ENCODE measurements at regions not wholly inside any gene's neighbourhood (a gene's known extent, or its start where the extent isn't known, plus 50 kb on each side); places are given as distances from the start of the nearest gene placed in this dataset.

DNA sequence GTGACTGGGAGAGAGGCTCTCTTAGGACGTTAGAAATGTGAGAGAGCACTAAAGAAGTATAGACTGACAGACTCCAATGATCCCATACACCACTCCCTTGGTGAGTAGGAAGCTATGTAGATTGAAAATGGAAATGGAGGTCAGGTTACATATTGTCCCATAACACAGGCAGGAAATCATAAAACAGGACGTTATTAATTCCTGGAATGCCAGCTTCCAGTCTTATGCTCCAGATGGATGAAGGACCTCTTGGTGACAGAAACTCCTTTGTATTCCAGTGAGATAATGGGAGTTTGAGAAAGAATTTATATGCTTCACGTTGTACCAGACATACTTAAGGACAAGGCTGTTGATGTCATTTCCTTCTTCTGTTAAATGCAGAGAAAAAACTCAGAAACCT is 338.2 kb upstream of the ITGA1 start:
- Mint-ChIP-seq H3K27me3 (no peaks in the 10 kb centered on the region), H3K9me3 (no peaks in the 10 kb centered on the region), H3K36me3 (ENCODE audit: low read depth) (no peaks in the 10 kb centered on the region), H3K4me1 (ENCODE audit: low read depth) (no peaks in the 10 kb centered on the region), H3K27ac (no peak overlapping the region), H3K4me3 (no peak overlapping the region)
- no peak for DNase-seq

DNA sequence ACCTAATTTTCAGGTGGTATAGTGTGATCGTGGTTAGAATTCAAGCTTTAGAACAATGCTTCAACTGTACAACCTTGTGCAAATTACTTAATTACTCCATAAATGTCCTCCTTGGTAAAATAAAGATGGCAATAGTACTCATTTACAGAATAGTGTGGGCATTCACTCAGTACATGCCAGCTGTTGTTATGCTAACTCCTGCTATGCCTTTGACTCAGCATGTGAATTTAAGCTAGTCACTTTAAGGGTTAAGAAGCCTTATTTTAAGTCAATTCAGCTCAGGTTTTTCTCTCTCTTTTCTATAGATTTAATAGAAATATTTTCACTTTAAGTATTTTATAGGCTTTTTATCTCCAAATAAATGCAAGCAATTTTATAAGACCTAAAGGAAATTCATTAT is 335.6 kb upstream of the ITGA1 start:
- no peak for DNase-seq
- Mint-ChIP-seq H3K27ac (no peak overlapping the region), H3K27me3 (no peaks in the 10 kb centered on the region), H3K36me3 (ENCODE audit: low read depth) (no peaks in the 10 kb centered on the region), H3K9me3 (no peaks in the 10 kb centered on the region), H3K4me3 (no peak overlapping the region), H3K4me1 (ENCODE audit: low read depth) (no peaks in the 10 kb centered on the region)

DNA sequence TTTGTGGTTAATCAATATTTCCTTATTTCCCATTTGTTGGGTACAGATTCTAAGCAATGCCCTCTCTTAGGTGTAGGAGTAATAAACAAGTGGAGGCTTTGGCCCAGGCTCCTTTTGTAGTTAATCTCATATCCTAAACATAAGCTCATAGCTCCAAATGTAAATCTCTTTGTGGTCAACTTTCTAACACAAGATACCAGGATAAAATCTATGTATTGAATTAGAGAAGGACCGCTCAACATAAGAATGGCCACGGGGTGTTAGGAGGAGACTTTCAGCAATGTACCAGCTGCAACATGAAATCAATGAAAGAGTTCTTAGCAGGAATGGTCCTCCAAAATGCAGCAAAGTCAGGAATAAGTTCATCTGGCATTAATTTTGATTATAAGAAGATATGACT is 334.5 kb upstream of the ITGA1 start:
- H3K27ac Mint-ChIP-seq: no peak overlapping the region
- no peaks in the 10 kb centered on the region for H3K9me3 Mint-ChIP-seq
- no peaks in the 10 kb centered on the region for H3K36me3 Mint-ChIP-seq (ENCODE audit: low read depth)
- no peak for DNase-seq
- no peak overlapping the region for H3K4me3 Mint-ChIP-seq
- no peaks in the 10 kb centered on the region for H3K27me3 Mint-ChIP-seq
- no peaks in the 10 kb centered on the region for H3K4me1 Mint-ChIP-seq (ENCODE audit: low read depth)

DNA sequence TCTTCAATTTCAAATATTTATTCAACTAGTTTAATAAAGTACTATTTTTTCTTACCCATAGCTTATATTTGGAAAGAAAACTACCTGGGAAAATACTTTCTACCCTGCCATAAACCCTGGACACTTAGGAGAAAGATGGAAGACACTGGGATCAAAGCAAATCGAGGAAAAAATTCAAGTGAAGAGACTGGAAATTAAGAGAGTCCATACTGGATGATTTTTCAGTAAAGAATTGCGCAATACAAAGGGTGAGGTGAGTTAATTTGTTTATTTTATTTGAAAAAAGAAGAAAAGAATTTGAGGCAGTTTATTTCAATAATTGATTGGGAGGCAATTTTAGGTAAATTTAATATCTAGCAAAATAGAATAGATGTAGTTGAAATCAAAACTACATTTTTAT is 331.8 kb upstream of the ITGA1 start:
- DNase-seq: no peak
- H3K9me3 Mint-ChIP-seq: no peaks in the 10 kb centered on the region
- no peaks in the 10 kb centered on the region for H3K27me3 Mint-ChIP-seq
- no peaks in the 10 kb centered on the region for H3K36me3 Mint-ChIP-seq (ENCODE audit: low read depth)
- H3K4me3 Mint-ChIP-seq: no peak overlapping the region
- H3K4me1 Mint-ChIP-seq (ENCODE audit: low read depth): no peaks in the 10 kb centered on the region
- H3K27ac Mint-ChIP-seq: no peak overlapping the region

DNA sequence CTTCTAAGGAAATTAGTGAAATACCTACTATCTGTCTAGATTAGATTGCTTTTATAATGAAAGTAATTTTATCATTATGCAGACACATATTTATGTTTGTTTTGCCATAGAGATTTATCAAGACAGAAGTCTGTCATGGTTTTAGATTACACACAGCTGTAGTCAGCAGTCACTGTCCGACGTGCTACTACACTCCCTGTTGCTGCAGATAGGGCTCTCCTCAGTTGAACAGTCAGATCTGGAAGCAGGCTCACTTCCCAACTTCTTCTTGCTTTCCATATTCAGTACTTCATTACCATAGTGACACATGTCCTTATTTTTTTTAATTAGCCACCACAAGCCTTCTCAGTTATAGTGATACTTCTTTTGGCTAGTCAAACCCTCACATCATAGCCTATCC is 329.9 kb upstream of the ITGA1 start:
- Mint-ChIP-seq H3K36me3 (ENCODE audit: low read depth) (no peaks in the 10 kb centered on the region), H3K27me3 (no peaks in the 10 kb centered on the region), H3K27ac (no peak overlapping the region), H3K9me3 (no peaks in the 10 kb centered on the region), H3K4me1 (ENCODE audit: low read depth) (no peaks in the 10 kb centered on the region), H3K4me3 (no peak overlapping the region)
- no peak for DNase-seq

DNA sequence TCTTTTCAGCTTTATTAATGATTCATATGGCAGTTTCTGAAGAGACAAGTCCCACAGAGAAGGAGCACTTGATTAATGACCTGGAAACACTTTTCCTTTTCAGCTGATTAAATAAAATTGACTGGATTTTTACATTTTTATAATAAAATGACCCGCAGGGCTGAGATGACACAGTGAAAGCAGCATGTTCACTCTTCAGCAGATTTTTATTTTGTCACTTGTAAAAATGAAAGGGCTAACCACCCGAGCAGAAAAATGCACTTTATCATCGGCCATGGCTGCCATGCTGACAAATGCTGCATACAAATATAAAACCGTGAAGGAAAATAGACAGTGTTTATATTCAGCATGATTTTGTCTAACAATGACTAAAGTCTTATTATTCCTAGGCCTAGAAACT is 321.6 kb upstream of the ITGA1 start:
- Mint-ChIP-seq H3K36me3 (ENCODE audit: low read depth) (no peaks in the 10 kb centered on the region), H3K27me3 (no peaks in the 10 kb centered on the region), H3K4me1 (ENCODE audit: low read depth) (peaks cover 11% of the 10 kb centered on the region), H3K9me3 (no peaks in the 10 kb centered on the region), H3K27ac (no peak overlapping the region), H3K4me3 (no peak overlapping the region)
- no peak for DNase-seq

DNA sequence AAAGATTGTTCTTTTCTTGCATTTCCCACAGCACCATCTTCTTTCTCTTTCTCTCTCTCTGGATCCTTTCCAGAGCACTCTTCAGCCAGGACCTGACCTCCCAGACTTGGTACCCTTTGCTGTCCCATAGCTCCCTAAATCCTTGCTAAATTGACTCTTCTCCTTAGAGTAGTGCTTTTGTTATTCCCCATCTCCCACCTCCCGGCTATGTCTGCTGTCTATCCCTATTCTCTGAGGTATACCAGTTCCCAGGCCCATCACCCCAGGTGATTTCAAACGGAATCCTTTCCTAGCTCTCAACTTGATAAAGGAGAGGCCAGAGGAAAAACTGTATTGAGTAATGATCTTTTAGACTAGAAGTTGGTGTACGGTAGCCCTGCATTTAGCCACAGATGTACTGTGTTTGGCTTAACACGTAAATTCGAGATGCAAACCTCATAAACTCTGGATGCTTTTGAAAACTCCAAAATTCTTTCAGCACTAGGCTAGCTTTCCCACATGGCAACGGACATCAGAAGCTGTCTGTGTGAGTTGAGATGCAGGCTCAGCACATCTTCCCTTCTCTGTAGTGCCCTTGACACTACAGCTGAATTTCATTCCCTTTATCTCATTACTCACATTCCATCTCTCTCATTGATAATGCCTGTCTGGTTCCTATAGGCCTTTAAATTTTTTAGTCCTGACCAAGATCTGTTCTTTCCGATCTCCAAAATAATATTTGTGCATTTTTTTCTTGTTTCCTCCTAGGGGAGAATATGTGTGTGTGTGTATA is 320.8 kb upstream of the ITGA1 start:
- H3K9me3 Mint-ChIP-seq: no peaks in the 10 kb centered on the region
- peaks cover 11% of the 10 kb centered on the region for H3K4me1 Mint-ChIP-seq (ENCODE audit: low read depth)
- H3K27me3 Mint-ChIP-seq: no peaks in the 10 kb centered on the region
- H3K27ac Mint-ChIP-seq: no peak overlapping the region
- DNase-seq: no peak
- H3K36me3 Mint-ChIP-seq (ENCODE audit: low read depth): no peaks in the 10 kb centered on the region
- H3K4me3 Mint-ChIP-seq: no peak overlapping the region

DNA sequence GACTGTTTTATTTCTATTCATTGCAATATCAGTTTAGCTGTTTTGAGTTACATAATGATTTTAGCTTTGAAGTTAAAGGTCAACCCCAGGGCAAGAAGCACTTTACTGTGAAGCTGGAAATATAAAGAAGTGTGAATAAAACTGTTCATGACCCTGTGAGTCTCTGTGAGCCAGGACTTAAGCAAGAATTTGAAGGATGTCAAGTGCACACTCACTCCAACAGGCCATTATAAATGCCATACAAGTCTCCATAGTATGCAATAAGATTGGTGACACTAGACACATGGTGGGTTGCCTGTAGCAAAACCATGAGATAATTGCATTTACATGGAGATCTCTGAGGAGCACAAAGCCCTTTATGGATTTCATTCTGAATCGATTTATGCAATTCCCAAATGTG is 318.7 kb upstream of the ITGA1 start:
- no peak for DNase-seq
- Mint-ChIP-seq H3K4me3 (no peak overlapping the region), H3K27ac (no peak overlapping the region), H3K36me3 (ENCODE audit: low read depth) (no peaks in the 10 kb centered on the region), H3K4me1 (ENCODE audit: low read depth) (peaks cover 11% of the 10 kb centered on the region), H3K27me3 (no peaks in the 10 kb centered on the region), H3K9me3 (no peaks in the 10 kb centered on the region)

DNA sequence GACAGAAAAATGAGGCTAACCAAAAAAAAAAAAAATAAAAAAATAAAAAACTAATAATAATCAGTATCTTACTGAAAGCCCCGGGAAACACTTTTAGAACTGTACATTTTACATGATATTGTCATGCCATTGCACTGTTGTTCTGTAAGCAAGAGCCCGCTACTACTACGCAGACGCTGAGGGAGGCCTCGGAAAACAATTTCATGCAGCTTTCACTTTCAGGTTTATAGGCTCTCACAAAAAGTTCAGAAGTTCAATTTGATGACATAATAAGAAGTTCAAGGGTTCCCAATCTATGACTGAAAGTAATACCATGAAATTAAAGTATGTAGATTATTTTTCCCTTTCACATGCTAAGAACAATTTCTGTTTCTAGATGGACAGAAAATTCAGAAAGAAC is 318.3 kb upstream of the ITGA1 start:
- Mint-ChIP-seq H3K4me1 (ENCODE audit: low read depth) (peaks cover 11% of the 10 kb centered on the region), H3K4me3 (no peak overlapping the region), H3K36me3 (ENCODE audit: low read depth) (no peaks in the 10 kb centered on the region), H3K27me3 (no peaks in the 10 kb centered on the region), H3K9me3 (no peaks in the 10 kb centered on the region), H3K27ac (no peak overlapping the region)
- DNase-seq: no peak

DNA sequence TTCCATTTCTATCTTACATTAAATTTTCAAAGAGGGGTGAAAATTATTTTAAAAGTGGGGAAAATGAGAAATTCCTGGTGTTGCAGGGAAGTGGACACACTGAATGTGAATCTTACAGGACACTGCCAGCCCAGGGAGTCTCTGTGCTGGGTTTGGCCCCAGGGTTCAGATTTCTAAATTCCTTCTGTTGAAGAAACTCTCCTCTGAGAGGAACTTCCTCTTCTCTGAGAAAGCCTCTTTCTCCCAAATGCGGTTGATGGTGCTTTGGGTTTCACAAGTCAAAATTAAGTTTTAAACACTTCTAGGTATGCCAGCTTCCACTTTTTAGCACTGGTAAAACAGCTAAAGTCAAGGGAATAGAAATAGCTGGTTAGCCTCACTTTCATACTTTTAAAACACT is 317.9 kb upstream of the ITGA1 start:
- Mint-ChIP-seq H3K27me3 (no peaks in the 10 kb centered on the region), H3K9me3 (no peaks in the 10 kb centered on the region), H3K4me3 (no peak overlapping the region), H3K4me1 (ENCODE audit: low read depth) (peaks cover 11% of the 10 kb centered on the region), H3K27ac (no peak overlapping the region), H3K36me3 (ENCODE audit: low read depth) (no peaks in the 10 kb centered on the region)
- DNase-seq: no peak

DNA sequence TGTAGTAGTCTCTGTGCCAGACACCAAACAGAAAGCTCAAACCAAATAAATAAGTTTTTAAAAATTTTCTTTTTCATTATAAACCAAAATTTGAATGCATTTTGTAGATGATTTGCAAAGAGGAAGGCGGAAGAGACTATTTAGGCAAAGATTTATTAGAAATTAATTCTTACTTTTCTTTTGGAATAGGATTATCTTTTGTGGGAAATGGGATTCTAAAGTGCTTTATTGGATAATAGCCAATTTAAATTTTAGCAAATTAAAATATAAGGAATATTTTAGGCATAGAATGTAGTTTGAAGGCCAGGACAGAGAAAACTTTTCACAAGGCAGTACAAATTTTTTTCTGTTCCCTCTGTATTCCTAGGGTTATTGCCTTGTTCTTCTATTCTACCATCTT is 311.4 kb upstream of the ITGA1 start:
- no peaks in the 10 kb centered on the region for H3K27me3 Mint-ChIP-seq
- DNase-seq: no peak
- H3K9me3 Mint-ChIP-seq: no peaks in the 10 kb centered on the region
- no peaks in the 10 kb centered on the region for H3K36me3 Mint-ChIP-seq (ENCODE audit: low read depth)
- no peaks in the 10 kb centered on the region for H3K4me1 Mint-ChIP-seq (ENCODE audit: low read depth)
- H3K4me3 Mint-ChIP-seq: no peak overlapping the region
- H3K27ac Mint-ChIP-seq: no peak overlapping the region

DNA sequence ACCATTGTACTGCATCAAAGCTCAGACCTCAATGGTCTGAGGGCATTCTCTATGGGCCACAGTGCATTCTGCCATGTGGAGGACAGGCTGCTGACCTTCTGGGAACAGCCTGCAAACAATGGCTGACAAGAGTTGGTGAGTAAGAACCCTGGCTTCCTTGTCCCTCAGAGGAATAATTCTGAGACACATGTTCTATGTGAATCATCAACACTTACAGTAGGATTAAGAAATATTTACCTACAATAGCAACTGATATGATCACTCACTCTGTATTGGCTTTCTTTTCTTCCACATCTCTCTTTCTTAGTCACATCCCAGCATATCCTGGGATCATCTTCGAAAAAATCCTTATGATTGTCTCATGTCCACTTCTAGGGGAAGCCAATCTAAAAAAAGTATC is 306.5 kb upstream of the ITGA1 start:
- H3K4me1 Mint-ChIP-seq (ENCODE audit: low read depth): no peaks in the 10 kb centered on the region
- no peaks in the 10 kb centered on the region for H3K27me3 Mint-ChIP-seq
- H3K4me3 Mint-ChIP-seq: no peak overlapping the region
- no peaks in the 10 kb centered on the region for H3K36me3 Mint-ChIP-seq (ENCODE audit: low read depth)
- H3K27ac Mint-ChIP-seq: no peak overlapping the region
- H3K9me3 Mint-ChIP-seq: no peaks in the 10 kb centered on the region
- no peak for DNase-seq

DNA sequence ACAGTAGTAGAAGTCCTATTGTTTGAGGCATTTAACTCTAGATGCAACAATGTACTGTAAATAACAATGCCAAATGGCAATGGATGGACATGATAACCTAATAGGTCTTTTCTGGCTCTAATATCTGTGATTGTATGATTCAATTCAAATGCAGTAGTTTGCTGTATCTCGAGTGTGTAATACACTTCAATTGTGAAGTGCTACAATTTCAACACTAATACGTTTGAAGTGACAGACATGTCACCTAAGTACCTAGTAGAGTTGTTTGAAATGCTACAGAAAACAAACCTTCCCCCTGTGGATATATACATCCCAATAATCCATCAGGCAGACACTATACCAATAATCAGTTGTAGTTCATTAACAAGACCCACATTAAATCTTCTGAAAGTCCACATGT is 305.9 kb upstream of the ITGA1 start:
- Mint-ChIP-seq H3K4me3 (no peak overlapping the region), H3K27ac (no peak overlapping the region), H3K27me3 (no peaks in the 10 kb centered on the region), H3K9me3 (no peaks in the 10 kb centered on the region), H3K36me3 (ENCODE audit: low read depth) (no peaks in the 10 kb centered on the region), H3K4me1 (ENCODE audit: low read depth) (no peaks in the 10 kb centered on the region)
- DNase-seq: no peak

DNA sequence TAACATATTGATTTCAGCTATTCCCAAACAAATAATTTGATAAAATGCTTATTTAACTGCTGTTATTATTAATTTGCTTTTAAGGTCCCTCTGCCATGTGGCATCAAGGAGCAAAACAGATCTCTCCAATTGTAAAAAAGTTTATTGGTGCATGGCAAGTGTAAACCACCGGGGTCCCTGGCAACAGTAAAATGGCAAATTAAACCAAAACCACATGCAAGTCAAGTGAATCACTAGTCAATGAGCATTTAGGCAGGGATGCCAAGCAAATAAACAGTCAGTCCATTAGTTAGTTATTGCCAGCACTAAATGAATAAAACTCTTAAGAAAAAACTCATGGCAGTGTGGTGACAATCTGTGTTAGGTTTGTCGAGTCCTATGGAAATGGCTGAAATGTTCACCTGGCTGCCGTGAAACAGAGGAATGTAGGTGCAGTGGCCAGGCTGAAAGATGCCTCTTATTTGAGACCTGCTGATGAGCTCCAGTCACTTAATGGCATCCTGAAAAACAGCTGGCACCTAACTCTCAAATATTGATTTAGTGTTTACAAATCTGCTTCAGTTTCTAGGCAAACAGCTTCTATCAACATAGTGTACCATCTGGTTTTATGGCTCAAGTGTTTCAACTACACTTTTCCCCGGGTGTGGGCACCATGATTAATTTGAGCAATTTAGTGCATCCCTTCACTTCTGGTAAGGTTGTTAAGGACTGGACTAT is 296.5 kb upstream of the ITGA1 start:
- Mint-ChIP-seq H3K36me3 (ENCODE audit: low read depth) (no peaks in the 10 kb centered on the region), H3K27me3 (no peaks in the 10 kb centered on the region)

DNA sequence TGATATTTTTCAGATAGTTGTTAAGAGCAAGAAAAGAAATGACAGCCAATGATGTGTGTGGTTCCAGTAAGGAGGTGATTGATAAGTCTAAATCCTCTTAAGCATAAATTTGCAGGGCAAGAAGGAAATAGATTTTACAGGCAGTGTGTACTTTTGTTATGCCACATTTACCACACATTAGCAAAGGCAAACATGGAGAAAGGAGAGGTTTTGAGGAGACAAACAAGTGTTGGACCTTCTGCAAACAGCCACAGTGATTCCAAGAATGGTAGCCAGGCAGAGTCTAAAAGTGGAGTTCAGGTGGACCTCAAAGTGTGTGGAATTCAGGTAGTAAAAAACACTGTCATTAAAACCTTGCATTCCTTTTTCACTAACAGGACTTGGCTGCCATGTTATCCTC is 295.9 kb upstream of the ITGA1 start:
- no peaks in the 10 kb centered on the region for H3K27me3 Mint-ChIP-seq
- H3K4me3 Mint-ChIP-seq: no peak overlapping the region
- H3K36me3 Mint-ChIP-seq (ENCODE audit: low read depth): no peaks in the 10 kb centered on the region
- no peak overlapping the region for H3K27ac Mint-ChIP-seq
- DNase-seq: no peak
- H3K9me3 Mint-ChIP-seq: peaks cover under 1% of the 10 kb centered on the region
- H3K4me1 Mint-ChIP-seq (ENCODE audit: low read depth): no peaks in the 10 kb centered on the region

More for the DNA sequence above, 296.5 kb upstream of the ITGA1 start:
- Mint-ChIP-seq H3K27ac (no peak overlapping the region), H3K4me1 (ENCODE audit: low read depth) (no peaks in the 10 kb centered on the region), H3K4me3 (no peak overlapping the region), H3K9me3 (no peaks in the 10 kb centered on the region)
- no peak for DNase-seq
